ENCODE measurements at regions not wholly inside any gene's neighbourhood (a gene's known extent, or its start where the extent isn't known, plus 50 kb on each side); places are given as distances from the start of the nearest gene placed in this dataset.
A peak's percentile ranks its signal among the peaks of the same experiment; 100 is the strongest.

DNA sequence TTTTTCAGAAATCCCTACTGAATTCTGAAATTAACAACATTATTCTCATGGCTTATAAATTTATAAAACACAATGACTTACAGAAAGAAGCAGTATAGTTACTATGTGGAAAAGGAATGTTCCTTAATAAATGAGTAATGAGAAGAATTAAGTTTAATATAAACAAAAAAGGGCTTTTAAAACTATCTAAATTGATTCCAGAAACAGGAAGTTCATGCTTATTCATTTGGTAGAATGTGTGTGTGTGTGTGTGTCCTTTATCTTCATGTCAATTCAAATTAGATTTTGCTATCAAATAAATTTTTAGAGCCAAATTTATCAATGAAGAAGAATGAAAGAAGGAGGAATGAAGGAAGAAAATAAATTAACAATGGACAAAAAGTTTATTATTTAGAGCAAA is 440.8 kb upstream of the LRRTM4 start:
- no peak for DNase-seq (ENCODE audit: low read depth, low spot score)
- H3K4me3 ChIP-seq (ENCODE audit: low read length) = no peak overlapping the region

DNA sequence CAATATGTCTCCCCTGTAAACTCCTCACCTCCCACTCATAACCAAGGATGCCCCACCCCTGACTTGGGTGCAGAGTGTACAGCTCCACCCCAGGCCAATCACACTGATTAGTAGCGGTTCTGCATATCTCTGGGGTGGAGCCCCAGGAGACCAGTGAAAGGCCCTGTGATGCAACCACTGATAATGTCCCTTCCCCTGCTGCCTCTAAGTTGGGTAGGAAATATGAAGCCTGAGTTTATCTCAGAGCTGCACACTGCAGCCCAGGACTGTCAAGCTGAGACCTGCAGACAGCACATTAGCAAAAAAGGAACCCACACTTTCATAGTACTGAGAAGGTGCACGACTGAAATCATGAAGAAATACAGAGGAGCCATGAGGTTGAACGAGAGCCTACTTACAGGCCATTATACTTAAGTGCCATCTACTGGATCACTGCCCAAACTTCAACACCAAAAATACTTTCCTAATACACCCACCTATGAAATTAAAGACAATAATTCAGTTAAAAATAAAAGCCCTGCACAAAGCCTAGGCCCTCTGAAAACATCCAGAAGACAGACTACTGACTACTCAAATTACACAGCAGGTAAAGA is 455.4 kb upstream of the LRRTM4 start:
- DNase-seq (ENCODE audit: low read depth, low spot score) = peak; percentile 5
- H3K4me3 ChIP-seq (ENCODE audit: low read length) = no peak overlapping the region

DNA sequence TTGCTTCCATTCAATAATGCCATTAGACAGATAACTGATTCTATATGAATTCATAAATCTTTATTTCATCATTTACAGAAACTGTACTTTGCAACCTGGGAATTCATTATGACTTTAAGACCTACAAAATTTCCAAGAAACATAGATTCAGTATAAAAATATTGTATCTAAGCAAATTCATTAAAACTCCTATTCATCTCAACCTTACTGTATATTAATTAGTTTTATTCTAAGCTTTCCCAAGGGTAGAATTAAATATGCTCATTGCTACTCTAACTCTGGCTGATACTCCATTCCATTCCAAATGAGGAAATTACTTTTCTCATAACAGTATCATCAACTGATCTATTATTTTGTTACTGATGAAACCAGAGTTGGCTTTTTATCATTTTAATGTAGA is 473.0 kb upstream of the LRRTM4 start:
- H3K4me3 ChIP-seq (ENCODE audit: low read length) = no peak overlapping the region
- DNase-seq (ENCODE audit: low read depth, low spot score) = no peak

- DNase-seq (ENCODE audit: low read depth, low spot score) = no peak
These were observed 477.2 kb upstream of the LRRTM4 start for GRCh38 chr2:77999376-77999775.

GRCh38 chr2:78009289-78009688 is 487.1 kb upstream of the LRRTM4 start:
- no peak overlapping the region for H3K4me3 ChIP-seq (ENCODE audit: low read length)
- DNase-seq (ENCODE audit: low read depth, low spot score) = no peak

More at GRCh38 chr2:77999376-77999775, 477.2 kb upstream of the LRRTM4 start:
- no peak overlapping the region for H3K4me3 ChIP-seq (ENCODE audit: low read length)

- no peak for DNase-seq (ENCODE audit: low read depth, low spot score)
- H3K4me3 ChIP-seq (ENCODE audit: low read length) = no peak overlapping the region
These were observed 489.1 kb upstream of the LRRTM4 start for GRCh38 chr2:78011251-78011650.

GRCh38 chr2:78020491-78020890 is 498.3 kb upstream of the LRRTM4 start:
- DNase-seq (ENCODE audit: low read depth, low spot score) = no peak
- H3K4me3 ChIP-seq (ENCODE audit: low read length) = no peak overlapping the region

GRCh38 chr2:78023356-78023755 is 501.2 kb upstream of the LRRTM4 start:
- DNase-seq (ENCODE audit: low read depth, low spot score) = no peak
- no peak overlapping the region for H3K4me3 ChIP-seq (ENCODE audit: low read length)

GRCh38 chr2:78024996-78025395 is 502.8 kb upstream of the LRRTM4 start:
- no peak overlapping the region for H3K4me3 ChIP-seq (ENCODE audit: low read length)
- no peak for DNase-seq (ENCODE audit: low read depth, low spot score)

DNA sequence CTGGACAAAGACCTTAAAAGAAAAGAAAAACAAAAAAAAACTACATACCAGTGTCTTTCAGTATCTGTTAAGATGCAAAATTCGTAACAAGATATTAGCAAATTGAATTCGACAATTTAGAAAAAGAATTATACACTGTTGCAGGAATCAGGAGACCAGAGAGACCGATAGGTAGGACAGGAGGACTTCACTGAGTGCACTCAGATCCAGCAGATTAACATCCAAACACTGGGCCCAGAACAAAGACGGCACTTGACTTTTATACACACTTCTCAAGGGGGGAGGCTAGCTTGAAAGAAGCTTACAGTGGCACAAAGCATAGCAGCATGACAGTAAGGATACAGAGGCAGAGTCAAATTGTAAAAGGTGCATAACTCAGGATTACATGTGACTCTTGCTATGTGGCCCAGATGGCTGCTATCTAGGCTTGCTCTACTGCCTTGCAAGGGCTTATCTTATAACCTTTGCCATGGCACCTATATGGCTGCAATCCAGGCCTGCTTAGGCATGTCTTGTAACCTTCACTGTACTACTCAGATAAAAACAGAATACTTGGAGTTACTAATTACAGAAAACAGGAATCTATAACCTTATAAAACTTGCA is 507.3 kb upstream of the LRRTM4 start:
- no peak overlapping the region for H3K4me3 ChIP-seq (ENCODE audit: low read length)
- no peak for DNase-seq (ENCODE audit: low read depth, low spot score)

DNA sequence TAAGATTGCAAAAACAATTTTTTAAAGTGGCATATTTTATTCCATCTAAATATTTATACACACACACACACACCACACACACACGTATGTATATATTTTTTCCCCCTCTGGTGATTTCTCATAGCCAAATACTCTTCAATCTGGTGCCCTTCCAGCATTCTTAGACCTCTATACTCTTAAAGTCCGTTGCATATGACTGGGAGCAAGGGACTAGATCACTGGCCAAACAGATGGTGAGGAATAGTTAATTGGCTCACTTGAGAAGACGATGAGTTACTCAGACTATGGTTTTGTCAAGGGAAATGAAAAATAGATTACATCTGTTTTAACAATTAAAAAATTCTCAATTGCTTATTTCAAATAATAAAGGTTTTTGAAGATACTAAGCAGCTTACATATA is 512.5 kb upstream of the LRRTM4 start:
- no peak for DNase-seq (ENCODE audit: low read depth, low spot score)
- H3K4me3 ChIP-seq (ENCODE audit: low read length) = no peak overlapping the region

- no peak for DNase-seq (ENCODE audit: low read depth, low spot score)
- no peak overlapping the region for H3K4me3 ChIP-seq (ENCODE audit: low read length)
These were observed 513.6 kb upstream of the LRRTM4 start for GRCh38 chr2:78035804-78036203.

GRCh38 chr2:78051480-78051879 is 529.3 kb upstream of the LRRTM4 start:
- H3K4me3 ChIP-seq (ENCODE audit: low read length) = no peak overlapping the region
- no peak for DNase-seq (ENCODE audit: low read depth, low spot score)

- H3K4me3 ChIP-seq (ENCODE audit: low read length) = no peak overlapping the region
- DNase-seq (ENCODE audit: low read depth, low spot score) = no peak
These were observed 534.8 kb upstream of the LRRTM4 start for GRCh38 chr2:78056976-78057375.

- DNase-seq (ENCODE audit: low read depth, low spot score) = no peak
- no peak overlapping the region for H3K4me3 ChIP-seq (ENCODE audit: low read length)
These were observed 539.1 kb upstream of the LRRTM4 start for GRCh38 chr2:78061301-78061700.

- no peak for DNase-seq (ENCODE audit: low read depth, low spot score)
- H3K4me3 ChIP-seq (ENCODE audit: low read length) = no peak overlapping the region
These were observed 539.6 kb upstream of the LRRTM4 start for GRCh38 chr2:78061732-78062131.

- H3K4me3 ChIP-seq (ENCODE audit: low read length) = no peak overlapping the region
- DNase-seq (ENCODE audit: low read depth, low spot score) = no peak
These were observed 541.3 kb upstream of the LRRTM4 start for GRCh38 chr2:78063246-78064020.

- no peak for DNase-seq (ENCODE audit: low read depth, low spot score)
These were observed 543.2 kb upstream of the LRRTM4 start for GRCh38 chr2:78065366-78065765.

DNA sequence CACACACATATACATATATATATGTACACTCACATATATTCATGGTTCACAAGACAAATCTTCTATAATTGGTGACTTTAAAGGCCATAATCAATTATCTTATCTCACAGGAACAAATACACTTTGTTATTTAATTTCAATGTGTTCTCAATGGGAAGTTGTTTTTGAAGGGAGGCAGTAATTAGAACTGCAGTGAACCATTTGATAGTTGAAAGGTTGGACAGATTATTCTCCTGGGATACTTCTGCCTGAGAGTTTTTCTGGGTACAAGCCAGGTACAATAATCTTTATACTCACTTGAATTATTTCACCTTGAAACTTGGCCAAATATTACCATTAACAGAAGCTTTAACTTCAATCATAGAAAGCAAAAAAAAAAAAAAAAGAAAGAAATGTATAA is 546.6 kb upstream of the LRRTM4 start:
- no peak overlapping the region for H3K4me3 ChIP-seq (ENCODE audit: low read length)
- DNase-seq (ENCODE audit: low read depth, low spot score) = no peak

More at GRCh38 chr2:78065366-78065765, 543.2 kb upstream of the LRRTM4 start:
- H3K4me3 ChIP-seq (ENCODE audit: low read length) = no peak overlapping the region

DNA sequence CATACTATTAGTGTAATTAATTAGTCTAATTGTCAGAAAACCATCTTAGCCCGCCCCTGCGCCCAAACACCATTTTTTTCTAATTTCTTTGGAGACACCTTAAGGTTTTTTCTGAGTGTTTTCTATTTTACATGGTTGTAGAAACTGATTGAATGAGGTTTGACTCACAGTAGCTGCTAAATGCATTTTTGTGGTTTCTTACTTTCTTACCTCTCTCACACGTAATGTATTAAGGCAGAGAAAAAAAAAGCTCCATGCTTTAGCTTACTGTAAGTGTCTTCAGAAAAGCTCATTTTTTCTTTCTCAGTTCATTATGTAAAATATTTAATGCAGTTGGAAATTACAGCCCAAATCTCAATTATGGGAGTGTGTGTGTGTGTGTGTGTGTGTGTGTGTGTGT is 548.5 kb upstream of the LRRTM4 start:
- no peak for DNase-seq (ENCODE audit: low read depth, low spot score)
- no peak overlapping the region for H3K4me3 ChIP-seq (ENCODE audit: low read length)

DNA sequence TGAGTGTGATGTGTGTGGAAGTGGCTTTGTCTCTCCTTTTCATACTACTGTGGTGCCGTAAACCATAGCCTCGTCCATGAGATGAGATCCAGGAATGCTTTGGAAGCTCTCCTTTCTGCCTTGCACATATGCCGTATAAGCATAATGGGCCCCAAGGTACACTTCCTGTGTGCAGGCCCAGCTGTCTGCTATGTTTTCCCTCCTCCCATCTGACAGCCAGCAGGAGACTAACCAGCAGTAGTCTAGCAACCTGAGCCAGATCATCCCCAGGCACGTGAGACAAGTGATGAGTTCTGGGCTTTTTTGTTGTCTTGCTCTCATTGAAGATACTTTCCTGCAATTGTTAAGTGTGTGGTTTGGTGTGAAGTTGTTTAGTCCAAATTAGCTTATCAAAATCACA is 555.5 kb upstream of the LRRTM4 start:
- no peak for DNase-seq (ENCODE audit: low read depth, low spot score)
- no peak overlapping the region for H3K4me3 ChIP-seq (ENCODE audit: low read length)
